H1 (cell line): ENCODE measurements at regions not wholly inside any gene's neighbourhood (a gene's known extent, or its start where the extent isn't known, plus 50 kb on each side); places are given as distances from the start of the nearest gene placed in this dataset.

Experiments
- CHD1 ChIP-seq: IDR thresholded peaks from 2 replicates; pipeline ENCODE4 v1.6.1; 2012; ENCODE audit warnings: low read depth, low read length, improper control_type of control experiment
- GTF2F1 ChIP-seq: IDR thresholded peaks from 2 replicates; pipeline ENCODE4 v1.6.1; 2012; ENCODE audit warnings: low read depth, low read length, improper control_type of control experiment, borderline replicate concordance
- MAFK ChIP-seq: IDR thresholded peaks from 2 replicates; pipeline ENCODE4 v1.6.1; 2012; ENCODE audit warnings: low read depth, mild to moderate bottlenecking, improper control_type of control experiment, low read length
- RNF2 ChIP-seq: fragments of 200-900, 300-1000 bp; sonication (generic); IDR thresholded peaks from 2 replicates; pipeline ENCODE4 v1.7.1; 2016; ENCODE audit warnings: borderline replicate concordance, low read depth, mild to moderate bottlenecking, antibody characterized with exemption, low read length; ENCODE audit not compliant: poor library complexity, severe bottlenecking; ENCODE audit errors: missing control alignments
- SP1 ChIP-seq: IDR thresholded peaks from 2 replicates; pipeline ENCODE4 v1.6.1; 2011; ENCODE audit warnings: low read depth, low read length

- no peak for TF ChIP-seq GTF2F1
- no peak for TF ChIP-seq CHD1
- TF ChIP-seq SP1 = no peak
- TF ChIP-seq RNF2 = no peak
- no peak for TF ChIP-seq MAFK
These were observed 643.9 kb downstream of the TRIML1 start (continued) for GRCh38 chr4:188783175-188783574.
